HepG2 (cell line): ENCODE measurements at regions not wholly inside any gene's neighbourhood (a gene's known extent, or its start where the extent isn't known, plus 50 kb on each side); places are given as distances from the start of the nearest gene placed in this dataset.
A peak's percentile ranks its signal among the peaks of the same experiment; 100 is the strongest.

ENCODE experiments used
- ATAC-seq: fragments of 200-7000 bp; cut with Tn5 transposase; 3 replicates; pipeline ENCODE4 v1.9.1; 2020; ENCODE audit warnings: mild to moderate bottlenecking, moderate library complexity
- BruUV-seq: library from RNA; stranded (reverse); fragments of 400-500 nt; replicated peaks from 2 replicates; lab custom pipeline; 2021; lab: Mats Ljungman, UMichigan
- CTCF ChIA-PET: fragments of 300-600 bp; formaldehyde crosslinking; extraction: SDS; loops from one replicate; lab custom pipeline; 2021; ENCODE audit warnings: low total read pairs, inconsistent platforms, low intra/inter-chr PET ratio; lab: Yijun Ruan, JAX
- POLR2A ChIA-PET: fragments of 350-600 bp; sonication (Branson Sonifier 250); formaldehyde crosslinking; loops from one replicate; lab custom pipeline; 2020; ENCODE audit warnings: antibody characterized with exemption, inconsistent platforms; lab: Yijun Ruan, JAX
- DNase-seq: peaks from one replicate; pipeline ENCODE4 v3.0.0-alpha.2; 2015; ENCODE audit warnings: low spot score
- FAIRE-seq: peaks from 3 replicates; lab custom pipeline; 2011; peaks lifted over from hg19 to GRCh38; lab: Jason Lieb, UNC
- H2AFZ ChIP-seq: one replicate; pipeline ENCODE4 v1.6.1; 2011; ENCODE audit warnings: low read length, inconsistent platforms
- H3K27ac ChIP-seq: fragments of 300-600 bp; 3 replicates; pipeline ENCODE4 v1.8.0; 2011; ENCODE audit warnings: mixed run types, mild to moderate bottlenecking, mixed read lengths, low read length, inconsistent platforms; ENCODE audit not compliant: insufficient read depth; ENCODE audit errors: extremely low read length
- H3K27me3 ChIP-seq, 2 experiments: fragments of 200-600 bp in 1 of 2; 2 replicates in 1 of 2; 3 replicates in 1 of 2; pipeline versions ENCODE4 v1.6.0 to v1.8.0; 2011; ENCODE audit warnings: low read length in 2 of 2, mild to moderate bottlenecking in 2 of 2, moderate library complexity in 2 of 2, inconsistent platforms in 1 of 2; ENCODE audit not compliant: insufficient read depth in 2 of 2, control insufficient read depth in 1 of 2
- H3K36me3 ChIP-seq, 2 experiments: fragments of 200-600 bp in 1 of 2; replicated peaks in 1 of 2; 2 replicates in 1 of 2; 3 replicates in 1 of 2; pipeline versions ENCODE4 v1.5.1 to v1.8.0; 2011; ENCODE audit warnings: low read length in 2 of 2, inconsistent platforms in 1 of 2; ENCODE audit not compliant: insufficient read depth in 2 of 2, control insufficient read depth in 1 of 2
- H3K4me1 ChIP-seq: 2 replicates; pipeline ENCODE4 v1.5.1; 2012; ENCODE audit warnings: low read length, inconsistent platforms; ENCODE audit not compliant: insufficient read depth
- H3K4me2 ChIP-seq: 2 replicates; pipeline ENCODE4 v1.6.0; 2011; ENCODE audit warnings: low read depth, low read length, inconsistent platforms
- H3K4me3 ChIP-seq, 3 experiments: fragments of 200-600 bp in 1 of 3; sonication (generic), shearing (Covaris generic) in 1 of 3; replicated peaks in 1 of 3; 2 replicates each; pipeline ENCODE4 v1.5.1; 2011 to 2016; ENCODE audit warnings: low read length in 3 of 3, inconsistent platforms in 2 of 3, low read depth in 2 of 3, mild to moderate bottlenecking in 2 of 3, control low read depth in 1 of 3, mixed read lengths in 1 of 3; ENCODE audit not compliant: insufficient read depth in 1 of 3
- H3K79me2 ChIP-seq: one replicate; pipeline ENCODE4 v1.6.1; 2011; ENCODE audit warnings: low read length, inconsistent platforms; ENCODE audit not compliant: insufficient read depth
- H3K9ac ChIP-seq: 2 replicates; pipeline ENCODE4 v1.6.0; 2011; ENCODE audit warnings: mild to moderate bottlenecking, low read depth, low read length, inconsistent platforms; ENCODE audit not compliant: insufficient read depth
- H3K9me3 ChIP-seq: 2 replicates; pipeline ENCODE4 v1.5.1; 2012; ENCODE audit warnings: mild to moderate bottlenecking, low read length
- H4K20me1 ChIP-seq: 2 replicates; pipeline ENCODE4 v1.6.0; 2011; ENCODE audit warnings: inconsistent platforms, mild to moderate bottlenecking, low read length, moderate library complexity; ENCODE audit not compliant: insufficient read depth
- ARNT2 ChIP-seq: sonication (generic); formaldehyde crosslinking; IDR thresholded peaks from 2 replicates; pipeline ENCODE4 v1.8.0; 2022; ENCODE audit warnings: mild to moderate bottlenecking, low read depth, missing genetic modification reagents, moderate library complexity
- ATF7 ChIP-seq, 2 experiments: fragments of 450-650 bp in 1 of 2; sonication (generic) in 1 of 2; formaldehyde crosslinking in 1 of 2; IDR thresholded peaks; 2 replicates each; pipeline versions ENCODE4 v1.4.0 to v1.6.1; 2016 to 2020; ENCODE audit warnings: antibody characterized with exemption in 1 of 2, mild to moderate bottlenecking in 1 of 2, missing genetic modification reagents in 1 of 2
- CREB1 ChIP-seq, 2 experiments: fragments of 450-650 bp in 1 of 2; IDR thresholded peaks; 2 replicates each; pipeline ENCODE4 v1.6.1; 2016 to 2017; ENCODE audit warnings: control low read depth in 1 of 2, mild to moderate bottlenecking in 1 of 2, missing compliant biosample characterization in 1 of 2, missing genetic modification characterization in 1 of 2
- FOXA3 ChIP-seq: IDR thresholded peaks from 2 replicates; pipeline ENCODE4 v1.6.1; 2016; ENCODE audit warnings: missing genetic modification reagents, missing compliant biosample characterization
- ISL2 ChIP-seq: sonication (generic); formaldehyde crosslinking; IDR thresholded peaks from 2 replicates; pipeline ENCODE4 v1.5.0; 2020; ENCODE audit warnings: missing genetic modification reagents
- KAT2B ChIP-seq: fragments of 150-350 bp; IDR thresholded peaks from 2 replicates; pipeline ENCODE4 v1.6.1; 2014; ENCODE audit warnings: low read depth, low read length, borderline replicate concordance
- NFYC ChIP-seq: IDR thresholded peaks from 2 replicates; pipeline ENCODE4 v1.6.1; 2016; ENCODE audit warnings: missing genetic modification reagents, missing compliant biosample characterization
- RFXANK ChIP-seq: IDR thresholded peaks from 2 replicates; pipeline ENCODE4 v1.6.1; 2016
- SMARCE1 ChIP-seq: fragments of 450-650 bp; IDR thresholded peaks from 2 replicates; pipeline ENCODE4 v1.6.1; 2017; ENCODE audit warnings: borderline replicate concordance
- SP5 ChIP-seq: IDR thresholded peaks from 2 replicates; pipeline ENCODE4 v1.6.1; 2016; ENCODE audit warnings: low read depth, borderline replicate concordance
- ZNF800 ChIP-seq: sonication (generic); formaldehyde crosslinking; IDR thresholded peaks from 2 replicates; pipeline ENCODE4 v1.4.0; 2020; ENCODE audit warnings: missing genetic modification reagents
- WGBS: methylation state at CpG from one replicate; pipeline ENCODE4 v1.1.6; 2017; ENCODE audit warnings: low lambda C conversion rate; 5-methylcytosine and 5-hydroxymethylcytosine counted together
- in situ Hi-C: cut with HindIII; loops from 2 replicates; pipeline ENCODE4 v1.10.0; 2017; ENCODE audit warnings: low pct_unique_long_range_greater_than_20kb; ENCODE audit not compliant: extremely low pct_ligation_motif_present
- intact Hi-C: fragments of 100-400 bp; cut with micrococcal nuclease; formaldehyde crosslinking; loops from one replicate; pipeline ENCODE4 v1.10.0; 2022; ENCODE audit not compliant: unreplicated experiment
- TF ChIP-seq, protein P1 (sequence below): sonication (generic); formaldehyde crosslinking; IDR thresholded peaks from 2 replicates; pipeline ENCODE4 v1.4.0; 2020; ENCODE audit warnings: mild to moderate bottlenecking, missing genetic modification reagents

DNA sequence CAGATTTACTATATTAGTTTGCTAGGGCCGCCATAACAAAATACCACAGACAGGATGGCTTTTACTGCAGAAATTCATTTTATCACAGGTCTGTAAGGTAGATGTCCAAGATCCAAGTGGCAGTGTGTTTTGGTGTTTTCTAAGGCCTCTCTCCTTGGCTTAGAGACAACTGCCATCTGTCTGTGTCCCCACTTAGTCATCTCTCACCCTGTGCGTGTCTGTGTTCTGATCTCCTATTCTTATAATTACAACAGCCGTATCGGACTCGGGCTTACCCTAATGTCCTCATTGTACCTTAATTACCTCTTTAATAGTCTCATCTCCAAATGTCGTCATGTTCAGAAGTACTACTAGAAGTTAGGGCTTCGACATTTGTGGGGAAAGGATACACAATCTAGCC is 362.3 kb upstream of the CDH19 start:
- ATAC-seq, result no peak
- Histone ChIP-seq H3K4me3 (no peak overlapping the region), H2AFZ (no peak overlapping the region), H3K27me3 (no peaks in the 10 kb centered on the region), H4K20me1 (no peaks in the 10 kb centered on the region), H3K4me1 (no peaks in the 10 kb centered on the region), H3K27ac (no peak overlapping the region), H3K79me2 (no peaks in the 10 kb centered on the region), H3K36me3 (no peaks in the 10 kb centered on the region), H3K9me3 (no peaks in the 10 kb centered on the region), H3K9ac (no peak overlapping the region), H3K4me2 (no peak overlapping the region)
- no peak for DNase-seq
- TF ChIP-seq KAT2B (no peak), SP5 (CRISPR knock-in tag) (no peak), SMARCE1 (no peak), ARNT2 (CRISPR knock-in tag) (no peak), NFYC (CRISPR knock-in tag) (no peak), ZNF800 (CRISPR knock-in tag) (no peak), ISL2 (CRISPR knock-in tag) (no peak), RFXANK (CRISPR knock-in tag) (no peak), FOXA3 (CRISPR knock-in tag) (no peak)
- WGBS, result 10% methylated on average over 7 of the region's 7 CpGs
- BruUV-seq, result no TSS peak
- CTCF ChIA-PET, result no interaction called here
- POLR2A ChIA-PET, result no interaction called here
- intact Hi-C loops (no loop called here), in situ Hi-C loops (no loop called here)
- no peak for FAIRE-seq

DNA sequence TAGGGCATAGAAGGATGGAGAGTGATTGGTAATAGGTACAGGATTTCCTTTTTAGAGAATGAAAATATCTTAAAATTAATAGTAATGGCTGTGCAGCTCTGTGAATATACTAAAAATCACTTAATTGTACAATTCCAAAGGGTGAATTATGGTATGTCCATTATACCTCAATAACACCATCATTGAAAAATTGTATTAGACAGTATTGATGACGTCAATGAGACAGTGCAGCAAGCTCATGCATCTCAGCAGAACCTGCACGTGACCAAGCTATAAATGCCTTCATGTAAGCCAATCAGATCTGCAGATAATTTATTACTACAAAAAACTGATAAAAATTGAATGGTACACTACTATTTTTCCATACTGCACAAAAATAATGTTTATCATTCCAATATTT is 354.4 kb upstream of the CDH19 start:
- POLR2A ChIA-PET, result no interaction called here
- FAIRE-seq, result no peak

More for the DNA sequence above, 354.4 kb upstream of the CDH19 start:
- no peaks in the 10 kb centered on the region for H3K79me2 ChIP-seq
- H3K36me3 ChIP-seq, result no peaks in the 10 kb centered on the region
- no peaks in the 10 kb centered on the region for H3K27me3 ChIP-seq
- no peaks in the 10 kb centered on the region for H4K20me1 ChIP-seq
- DNase-seq (no peak), ATAC-seq (no peak)
- no peaks in the 10 kb centered on the region for H3K9me3 ChIP-seq
- no peaks in the 10 kb centered on the region for H3K4me1 ChIP-seq
- H3K4me3 ChIP-seq, result no peak overlapping the region
- no peak overlapping the region for H3K27ac ChIP-seq
- H3K9ac ChIP-seq, result no peak overlapping the region
- intact Hi-C loops (no loop called here), in situ Hi-C loops (no loop called here)
- CTCF ChIA-PET, result no interaction called here
- no peak overlapping the region for H2AFZ ChIP-seq
- H3K4me2 ChIP-seq, result no peak overlapping the region
- 0% methylated on average over 2 of the region's 2 CpGs for WGBS
- TF ChIP-seq CREB1 (IDR thresholded peaks at IDR 0.05), result peak; percentile 85
- TF ChIP-seq CREB1 (CRISPR knock-in tag; IDR thresholded peaks at IDR 0.05), result no peak
- peak; percentile 72 for TF ChIP-seq ATF7 (IDR thresholded peaks at IDR 0.05)
- no peak for TF ChIP-seq ATF7 (CRISPR knock-in tag; IDR thresholded peaks at IDR 0.05)
- TF ChIP-seq, protein P1, sequence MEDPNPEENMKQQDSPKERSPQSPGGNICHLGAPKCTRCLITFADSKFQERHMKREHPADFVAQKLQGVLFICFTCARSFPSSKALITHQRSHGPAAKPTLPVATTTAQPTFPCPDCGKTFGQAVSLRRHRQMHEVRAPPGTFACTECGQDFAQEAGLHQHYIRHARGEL (CRISPR knock-in tag), result no peak
- no TSS peak for BruUV-seq
